ENCODE measurements at regions not wholly inside any gene's neighbourhood (a gene's known extent, or its start where the extent isn't known, plus 50 kb on each side); places are given as distances from the start of the nearest gene placed in this dataset.

DNA sequence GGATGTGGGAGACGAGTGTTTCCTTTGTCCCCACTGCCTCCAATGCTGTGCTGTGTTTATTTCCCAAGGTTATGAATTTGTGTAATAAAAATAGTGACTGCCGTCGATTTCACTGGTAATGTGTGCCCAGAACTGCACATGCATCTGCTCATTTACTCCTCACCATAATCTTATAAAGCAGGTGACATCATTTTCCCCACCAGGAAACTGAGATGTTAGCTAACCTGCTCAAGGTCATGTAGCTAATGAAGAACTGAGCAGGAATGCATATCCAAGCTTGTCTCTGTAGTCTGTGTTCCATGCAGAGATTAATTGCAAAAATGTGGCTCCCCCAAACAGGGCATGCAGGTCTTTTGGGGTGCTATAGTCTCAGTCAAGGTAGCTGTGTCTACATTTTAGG, 224.4 kb downstream of the TENT4A start:
- DNase-seq, result no peak

DNA sequence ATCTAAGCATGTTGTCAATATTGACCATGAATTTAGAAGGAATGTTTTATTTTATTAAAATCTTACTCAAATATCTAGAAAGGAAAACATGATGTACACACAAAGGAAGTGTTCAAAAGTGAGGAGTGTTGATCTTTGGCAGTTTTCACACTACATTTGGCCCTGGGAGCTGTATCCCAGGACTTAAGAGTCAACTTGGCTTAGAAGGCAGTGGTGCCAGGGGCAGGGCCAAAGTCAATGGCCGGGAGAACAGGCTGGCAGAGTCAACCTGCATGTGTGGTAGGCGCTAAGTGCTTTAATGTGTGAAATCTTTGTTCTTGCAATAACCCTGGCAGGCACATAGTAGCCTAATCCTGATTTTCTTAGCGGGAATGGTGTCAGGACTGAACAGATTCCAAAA, 228.4 kb downstream of the TENT4A start:
- DNase-seq, result no peak

DNA sequence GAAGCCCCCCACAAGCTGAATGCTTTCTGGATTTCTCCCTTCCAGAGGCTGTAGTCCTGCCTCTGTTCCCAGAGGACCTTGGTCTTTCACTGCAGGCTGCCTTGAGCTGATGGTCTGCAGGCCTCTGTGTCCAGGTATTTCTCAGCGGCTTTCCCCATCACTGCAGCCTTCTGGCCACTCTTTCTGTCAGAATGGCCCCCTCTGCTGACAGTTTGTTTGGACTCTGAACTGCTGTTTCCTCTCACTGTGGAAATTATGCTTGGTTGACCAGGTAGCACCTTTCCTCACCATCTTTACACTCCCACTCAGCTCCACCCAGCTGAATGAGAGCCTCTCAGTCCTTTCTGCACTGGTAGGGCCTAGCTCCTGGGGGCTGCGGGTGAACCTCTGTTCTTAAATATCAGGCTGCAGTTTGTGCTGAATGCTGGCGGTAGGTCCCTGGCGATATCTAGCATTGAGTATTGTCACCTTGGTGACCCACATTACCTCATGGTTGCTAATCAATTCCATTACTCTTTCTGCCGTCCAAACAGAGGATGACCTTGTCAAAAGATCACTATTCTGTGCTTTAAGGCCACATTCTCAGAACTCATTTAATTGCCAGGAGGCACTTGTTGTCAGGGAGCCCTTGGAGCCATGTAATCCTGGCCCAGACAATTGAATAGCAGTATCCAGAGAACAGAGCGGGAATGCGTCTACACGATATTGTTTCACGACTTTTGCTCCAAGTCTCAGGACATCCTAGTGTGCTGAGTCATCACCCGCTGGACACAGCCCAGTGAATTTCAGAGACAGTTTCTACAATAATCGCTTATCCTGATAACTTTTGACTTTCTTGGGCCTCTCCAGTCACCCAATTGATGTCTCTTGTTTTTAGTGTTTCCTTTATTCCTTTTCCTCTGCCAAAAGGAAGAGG, 230.2 kb downstream of the TENT4A start:
- DNase-seq, result no peak

DNA sequence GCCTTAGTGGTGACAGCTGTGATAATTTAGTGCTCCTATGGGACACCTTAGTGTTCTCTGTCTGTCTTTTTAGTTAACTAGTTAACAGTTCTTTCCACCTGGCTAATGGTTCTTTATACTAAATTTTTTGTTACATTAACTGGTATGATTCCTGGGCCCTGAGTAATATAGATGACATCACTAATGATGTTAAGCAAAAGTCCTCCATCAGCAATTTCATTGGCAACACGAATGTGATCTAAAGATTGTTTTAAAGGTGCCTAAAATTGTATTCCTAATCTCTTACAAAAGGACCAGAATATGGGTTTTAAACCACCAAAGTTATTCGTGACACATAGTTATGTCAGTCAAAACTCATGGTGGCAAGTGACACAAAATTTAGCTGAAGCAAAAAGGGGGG, 235.3 kb downstream of the TENT4A start:
- no peak for DNase-seq

DNA sequence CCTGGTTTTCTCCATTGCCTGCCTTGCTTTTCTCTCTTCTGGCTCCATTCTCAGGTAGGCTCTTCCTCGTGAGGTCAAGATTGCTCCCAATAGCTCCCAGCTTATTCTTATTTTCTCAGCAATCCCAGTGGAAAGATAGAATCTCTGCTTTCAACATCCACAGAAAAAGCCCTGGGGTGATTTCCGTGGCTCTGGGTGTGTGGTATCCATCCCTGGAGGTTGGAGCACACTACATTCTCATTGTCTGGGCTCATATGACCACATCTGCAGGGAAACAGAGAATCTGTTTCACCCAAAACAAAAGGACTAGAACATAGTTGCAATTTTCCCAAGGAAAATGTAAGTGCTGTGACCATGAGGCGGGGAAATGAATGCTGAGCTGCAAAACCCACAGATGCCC, 236.0 kb downstream of the TENT4A start:
- DNase-seq, result no peak

DNA sequence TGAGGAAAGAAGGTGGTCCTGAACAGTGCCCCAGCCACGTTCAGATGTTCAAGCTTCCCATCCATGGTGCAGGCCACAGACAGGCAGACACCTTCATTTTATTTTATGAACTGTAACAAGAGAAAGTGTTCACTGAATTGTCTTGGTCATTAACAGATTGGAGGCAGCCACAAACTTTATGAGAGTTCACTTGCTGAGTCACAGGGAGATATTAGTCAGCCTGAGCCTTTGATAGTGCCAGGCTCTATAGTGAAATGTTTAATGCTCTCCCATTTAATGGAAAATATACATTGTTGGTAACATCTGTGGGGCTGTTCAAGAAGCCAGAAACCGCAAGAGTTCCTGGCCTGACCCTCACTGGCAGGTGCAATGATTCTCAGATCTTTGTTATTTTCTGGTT, 237.0 kb downstream of the TENT4A start:
- DNase-seq, result no peak

DNA sequence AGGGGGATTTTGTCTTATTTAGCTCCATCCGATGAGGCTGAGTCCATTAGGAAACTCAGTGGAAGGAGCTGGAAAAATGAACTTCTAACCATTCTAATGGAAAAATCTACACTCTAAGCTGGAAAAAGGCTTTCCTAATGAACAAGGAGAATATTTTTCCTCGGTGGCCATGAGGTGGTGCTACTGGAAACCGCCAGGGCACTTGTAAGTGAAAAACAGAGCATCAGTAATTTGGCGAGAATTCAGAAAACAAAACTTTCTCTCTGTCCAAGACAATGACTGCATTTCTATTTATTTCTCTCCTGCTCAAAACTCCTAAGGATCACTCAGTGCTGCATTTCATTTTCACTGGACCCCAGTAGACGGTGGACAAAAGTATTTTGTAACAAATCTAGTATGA, 237.6 kb downstream of the TENT4A start:
- no peak for DNase-seq

DNA sequence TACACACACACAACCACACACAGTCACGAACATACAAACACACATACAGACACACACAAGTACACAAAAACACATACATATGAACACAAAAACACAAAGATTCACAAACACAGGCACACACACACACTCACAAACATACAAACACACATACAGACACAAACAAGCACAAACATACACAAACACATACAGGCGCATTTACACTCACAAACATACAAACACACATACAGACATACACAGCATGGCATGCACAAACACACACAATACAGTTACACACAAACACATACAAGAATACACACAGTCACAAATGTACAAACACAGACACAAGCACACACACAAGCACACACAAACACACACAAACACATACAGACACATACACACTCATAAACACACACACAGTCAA, 247.9 kb downstream of the TENT4A start:
- DNase-seq, result no peak

DNA sequence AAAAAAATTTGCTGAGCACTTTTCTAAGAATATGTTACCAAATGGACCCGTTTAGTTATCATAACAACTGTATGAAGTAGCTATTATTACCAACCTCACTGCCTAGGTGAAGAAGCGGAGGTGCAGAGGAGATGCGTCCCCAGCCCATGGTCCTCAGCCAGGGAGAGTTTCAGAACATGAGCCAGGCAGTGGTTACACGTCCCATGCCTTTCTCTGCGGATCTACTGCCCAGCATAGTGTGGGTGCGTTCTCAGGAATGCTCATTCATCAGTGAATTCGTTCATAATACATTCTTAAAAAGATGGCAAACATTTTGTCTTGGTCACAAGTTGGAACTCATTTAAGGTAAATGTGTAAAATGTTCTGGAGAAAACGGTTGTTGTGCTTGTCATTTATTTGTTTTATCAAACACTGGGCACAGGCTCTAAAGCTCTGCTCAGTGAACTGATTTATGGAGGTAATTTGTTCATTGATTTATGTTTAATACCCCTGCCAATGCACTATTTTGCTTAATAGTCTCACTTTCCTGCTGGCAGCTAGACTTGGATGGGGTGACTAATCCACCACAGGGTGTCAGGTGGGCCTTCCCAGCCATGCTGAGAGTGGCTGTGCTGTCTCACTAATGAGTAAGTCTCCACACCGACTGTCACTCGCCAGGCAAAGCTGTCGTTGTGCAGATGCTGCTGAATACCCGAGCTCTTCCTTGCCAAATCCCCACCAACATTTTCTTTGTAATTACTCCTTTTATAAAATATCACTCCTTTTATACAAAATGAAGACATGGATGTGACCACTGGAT, 248.8 kb downstream of the TENT4A start:
- DNase-seq, result no peak

DNA sequence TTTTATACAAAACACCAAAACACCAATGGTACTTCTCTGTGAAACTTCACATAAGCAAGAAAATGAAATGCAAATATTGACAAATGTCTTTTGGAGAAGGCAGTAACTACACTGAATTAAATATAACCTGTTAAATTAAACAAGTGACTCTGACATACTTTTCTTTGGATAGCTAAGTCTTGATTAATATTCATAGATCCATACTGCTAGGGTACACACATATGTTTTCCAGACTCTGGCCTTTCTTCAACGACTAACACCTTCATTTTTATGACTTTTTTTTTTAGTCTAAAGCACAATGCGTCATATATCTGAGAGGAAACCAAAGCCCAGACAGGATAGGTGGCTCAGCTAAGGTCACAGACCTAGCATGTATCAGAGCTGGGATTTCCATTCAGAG, 263.7 kb downstream of the TENT4A start:
- no peak for DNase-seq

DNA sequence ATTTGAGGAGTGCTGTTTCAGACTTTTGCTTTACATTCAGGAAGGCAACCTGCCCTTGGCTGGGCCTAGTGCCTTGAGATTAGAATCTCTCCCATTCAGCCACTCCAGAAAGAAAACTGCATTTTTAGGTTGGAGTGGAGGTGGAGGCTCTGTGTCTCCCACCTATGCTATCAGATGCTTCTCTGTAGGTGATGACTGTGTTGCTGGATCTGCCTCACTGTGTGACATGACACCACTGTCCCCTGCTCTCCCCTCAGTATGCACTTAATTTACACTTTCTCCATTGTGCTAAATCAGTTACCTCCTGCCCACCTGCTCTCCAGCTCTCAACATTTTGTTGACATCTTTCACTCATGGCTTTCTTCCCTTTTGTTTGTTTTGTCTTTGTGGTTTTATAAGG, 265.8 kb downstream of the TENT4A start:
- no peak for DNase-seq

DNA sequence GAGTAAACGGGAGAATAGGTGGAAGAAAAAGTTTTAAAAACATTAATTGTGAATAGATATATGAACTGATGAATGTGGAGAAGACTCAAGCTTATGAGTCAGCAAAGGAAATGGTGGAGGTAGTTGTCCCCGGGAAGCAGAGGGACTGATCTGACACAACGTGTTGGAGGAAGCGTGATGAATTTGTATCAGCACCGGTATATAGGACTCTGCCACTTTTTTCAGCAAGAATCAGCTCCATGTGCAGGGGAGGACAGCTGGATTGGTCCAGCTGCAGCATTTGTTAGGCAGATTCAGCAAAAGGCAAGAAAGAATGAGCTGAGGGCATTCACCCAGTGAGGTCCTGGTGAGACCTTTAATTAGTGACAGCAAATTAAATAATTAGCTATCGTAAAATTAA, 276.0 kb downstream of the TENT4A start:
- DNase-seq, result no peak

DNA sequence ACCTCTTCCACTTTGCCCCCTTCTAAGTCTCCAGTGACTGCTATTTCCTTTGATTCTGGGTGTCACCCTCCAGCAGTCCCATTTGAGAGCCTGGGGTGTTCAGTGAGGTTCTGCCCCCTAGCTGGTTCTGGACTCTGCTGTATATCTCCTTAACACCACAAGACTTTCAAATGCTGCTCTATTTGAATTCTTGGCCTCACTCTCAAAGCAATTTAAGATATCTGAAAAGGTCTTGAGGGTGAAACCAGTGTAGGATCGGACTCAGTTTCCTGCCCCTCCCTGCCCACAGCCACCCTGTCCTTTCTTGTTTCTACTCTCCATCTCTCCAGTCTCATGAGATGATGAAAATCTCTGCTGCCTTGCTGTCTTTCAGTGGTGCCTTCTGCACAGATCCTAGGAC, 280.9 kb downstream of the TENT4A start:
- no peak for DNase-seq

DNA sequence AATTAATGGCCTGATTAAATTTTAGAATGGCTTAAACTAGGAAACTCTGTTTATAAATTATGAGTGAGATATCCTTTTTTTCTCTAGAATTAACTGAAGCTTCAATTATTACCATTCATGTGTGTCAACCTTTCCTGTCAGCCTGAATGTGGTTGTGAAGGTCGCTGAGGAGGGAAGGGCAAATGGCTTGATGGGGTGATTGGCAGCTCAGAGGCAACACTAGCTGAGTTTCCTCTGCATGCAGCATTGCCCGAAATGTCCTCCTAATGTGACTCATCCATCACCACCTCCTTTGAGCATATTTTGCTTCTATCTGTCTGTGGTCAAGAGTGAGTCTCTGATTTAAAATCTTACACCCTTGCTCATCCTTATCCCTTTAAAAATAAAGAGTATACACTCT, 281.9 kb downstream of the TENT4A start:
- DNase-seq, result no peak

DNA sequence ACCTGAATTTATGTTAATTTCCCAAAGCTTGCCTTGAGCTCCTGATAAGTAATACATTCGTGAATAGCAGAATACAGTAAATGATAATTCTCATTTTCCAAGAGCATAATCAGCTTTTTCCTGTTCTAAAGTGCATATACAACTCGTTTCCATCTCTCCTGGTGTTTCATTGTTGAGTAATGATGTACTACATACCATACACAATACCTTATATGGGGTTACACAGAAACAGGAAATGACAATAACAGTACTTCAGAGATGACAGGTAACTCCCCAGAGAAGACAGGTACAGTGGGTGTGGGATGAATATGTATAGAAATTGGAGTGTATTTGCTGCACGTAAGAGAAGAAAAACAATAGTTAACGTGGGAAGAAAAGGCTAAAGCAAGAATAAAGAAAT, 287.1 kb downstream of the TENT4A start:
- DNase-seq, result no peak

DNA sequence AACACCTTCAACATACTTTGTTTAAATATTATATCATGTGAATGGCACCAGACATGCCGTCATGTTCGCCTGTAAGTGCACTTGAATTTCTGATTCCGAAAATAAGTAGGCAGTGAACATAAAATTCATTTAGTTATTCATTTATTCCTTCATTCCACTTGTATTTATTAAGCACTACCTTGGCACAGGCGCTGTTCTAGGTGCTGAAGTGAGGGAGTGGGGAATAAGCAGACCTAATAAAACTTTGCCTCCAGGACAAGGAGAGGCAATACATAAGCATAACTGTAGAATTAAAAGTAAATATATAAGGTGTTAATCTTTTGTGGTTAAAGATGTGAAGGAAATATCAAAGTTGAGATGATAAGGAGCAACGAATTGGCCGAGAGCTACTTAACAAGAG, 297.4 kb downstream of the TENT4A start:
- no peak for DNase-seq

DNA sequence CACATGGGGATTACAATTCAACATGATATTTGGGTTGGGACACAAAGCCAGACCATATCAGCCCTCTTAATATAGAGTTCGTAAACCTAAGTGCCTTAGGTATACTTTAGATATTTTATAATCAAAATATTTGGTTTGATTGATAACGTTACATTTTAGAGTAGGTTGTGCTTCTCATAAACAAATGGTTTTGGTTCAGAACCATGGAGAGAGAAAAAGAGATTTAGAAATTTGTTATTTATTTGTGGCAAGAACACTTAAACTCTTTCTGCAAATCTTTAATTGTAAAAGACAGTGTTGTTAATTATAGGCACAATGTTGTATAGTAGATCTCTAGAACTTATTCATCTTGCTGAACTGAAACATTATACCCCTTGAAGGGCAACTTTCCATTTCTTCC, 298.8 kb downstream of the TENT4A start:
- DNase-seq, result no peak

DNA sequence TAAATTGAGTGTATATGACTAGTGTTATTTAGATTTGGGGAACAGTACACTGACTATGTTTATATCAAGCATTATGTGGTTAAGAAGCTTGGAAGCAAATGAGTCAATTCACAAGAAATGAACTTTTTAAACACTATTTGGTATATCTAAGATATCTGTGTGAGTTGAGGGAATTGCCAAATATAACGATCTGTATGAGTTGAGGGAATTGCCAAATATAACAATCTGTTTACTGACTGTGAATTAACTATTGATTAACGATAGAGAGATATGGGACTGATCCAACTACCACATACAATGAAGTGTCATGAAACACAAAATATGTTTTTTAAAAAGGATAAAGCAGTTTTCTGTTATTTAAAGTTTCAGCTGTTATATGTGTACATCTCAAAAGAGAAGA, 301.4 kb downstream of the TENT4A start:
- no peak for DNase-seq

DNA sequence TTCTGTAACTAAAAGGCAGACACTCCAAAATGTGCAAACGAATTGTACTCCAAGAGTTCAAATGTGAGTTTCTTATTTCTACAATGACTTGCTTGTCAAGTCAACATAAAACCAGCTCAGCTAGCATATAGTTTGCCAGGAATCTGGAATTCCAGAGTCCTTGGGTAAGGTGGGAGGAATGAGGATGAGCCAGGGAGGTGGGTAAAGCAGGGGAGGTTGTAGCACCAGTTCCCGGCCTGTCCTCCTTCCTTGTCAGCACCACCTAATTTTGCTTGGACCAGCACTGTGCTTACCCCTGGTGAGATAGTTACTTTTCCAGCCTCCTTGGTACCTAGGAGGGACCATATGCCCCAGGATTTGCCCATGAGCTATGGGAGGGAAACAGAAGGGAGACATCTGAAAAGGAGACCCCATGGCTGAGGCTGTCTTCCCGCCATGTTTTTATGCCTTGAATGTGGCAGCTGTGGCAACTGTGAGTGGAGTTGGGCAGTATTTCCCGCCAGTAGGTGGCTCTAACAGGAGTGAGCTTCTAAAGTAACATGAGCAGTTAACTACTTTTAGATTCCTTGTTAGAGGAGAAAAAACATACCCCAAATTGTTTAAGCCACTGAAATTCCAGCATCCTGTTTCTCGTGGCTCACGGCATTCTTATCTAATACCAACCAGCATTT, 302.5 kb downstream of the TENT4A start:
- DNase-seq, result no peak

DNA sequence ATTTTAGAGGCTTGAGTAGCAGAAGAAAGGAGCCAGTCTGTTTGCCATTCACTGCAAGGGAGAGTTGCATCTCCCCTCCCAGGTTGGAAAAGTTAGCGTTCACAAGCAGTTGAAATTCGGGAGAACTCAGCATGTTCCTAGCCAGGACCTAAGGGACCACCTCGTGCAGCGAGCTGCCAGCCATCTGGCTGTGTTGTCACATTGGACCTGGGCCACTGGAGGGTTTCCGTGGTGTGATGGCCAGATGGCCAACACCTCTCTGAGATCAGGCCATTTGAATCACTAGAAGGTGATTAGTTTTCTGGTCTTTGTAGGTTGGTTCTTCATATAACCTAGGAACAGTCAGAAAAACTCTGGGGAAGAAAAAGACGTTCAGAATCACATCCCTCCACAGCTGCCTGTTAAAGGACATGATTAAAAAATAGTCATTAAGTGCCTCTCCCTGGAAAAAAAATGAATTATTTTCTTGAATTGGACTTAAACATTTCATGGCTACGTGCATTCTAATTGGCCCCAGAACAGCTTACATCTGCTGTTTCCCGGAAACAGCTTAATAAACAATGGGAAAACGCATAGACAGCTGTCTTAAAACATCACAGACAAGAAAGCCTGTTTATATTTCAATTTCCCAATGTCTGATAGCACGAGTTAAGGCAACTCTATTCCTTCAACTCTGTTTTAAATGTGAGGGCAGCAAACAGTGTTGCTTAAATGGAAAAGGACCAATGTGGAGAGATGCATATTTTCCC, 303.9 kb downstream of the TENT4A start:
- DNase-seq, result no peak

DNA sequence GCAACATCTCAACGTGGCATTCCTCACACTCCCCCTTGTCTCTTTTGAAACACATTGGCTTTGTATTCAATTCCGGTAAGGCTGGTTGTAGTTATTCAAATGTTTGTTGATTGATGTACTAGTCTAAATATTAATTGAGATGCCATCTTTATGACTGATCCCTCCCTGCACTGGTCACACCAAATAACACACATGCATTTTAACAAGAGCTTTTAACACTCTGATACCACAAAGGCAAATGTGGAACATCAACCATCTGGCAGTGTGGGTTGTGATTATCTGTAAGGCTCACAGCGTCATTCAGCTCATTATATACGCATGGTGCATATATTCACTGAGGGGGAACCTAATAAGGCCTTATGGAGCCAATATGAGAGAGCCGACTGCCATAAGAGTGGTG, 305.0 kb downstream of the TENT4A start:
- no peak for DNase-seq

DNA sequence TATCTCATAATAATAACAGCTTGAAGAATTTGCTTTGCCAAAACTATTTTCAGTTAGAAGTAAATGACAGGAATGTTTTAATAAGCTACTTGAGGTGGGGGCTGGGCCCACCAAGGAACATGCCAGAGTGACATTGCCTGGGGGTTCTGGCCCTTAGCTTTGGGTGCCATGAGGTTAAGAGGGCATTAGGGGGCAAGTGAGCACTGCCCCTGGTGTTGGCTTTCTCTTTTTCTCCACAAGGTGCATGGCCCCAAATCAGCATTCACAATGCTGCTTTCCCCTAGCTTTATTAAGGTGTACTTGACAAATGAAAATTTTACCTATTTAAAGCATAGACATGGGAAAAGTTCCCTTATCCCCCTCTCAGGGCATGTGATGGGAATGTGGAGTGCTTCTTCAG, 305.4 kb downstream of the TENT4A start:
- DNase-seq, result no peak
